HEK293 (cell line): ENCODE measurements at regions not wholly inside any gene's neighbourhood (a gene's known extent, or its start where the extent isn't known, plus 50 kb on each side); places are given as distances from the start of the nearest gene placed in this dataset.

Experiments
- CTCF ChIA-PET: fragments of 350-600 bp; formaldehyde crosslinking; extraction: SDS; loops from one replicate; lab custom pipeline; 2021; ENCODE audit warnings: antibody characterized with exemption; lab: Yijun Ruan, JAX
- POLR2A ChIA-PET: fragments of 300-600 bp; formaldehyde crosslinking; extraction: SDS; loops from one replicate; lab custom pipeline; 2020; ENCODE audit warnings: antibody characterized with exemption, inconsistent platforms; lab: Yijun Ruan, JAX
- H3K27ac ChIP-seq: fragments of 200-500 bp; sonication (Bioruptor generic); 2 replicates; pipeline ENCODE4 v1.5.1; 2014; ENCODE audit warnings: low read depth, low read length, control low read depth, inconsistent platforms; ENCODE audit errors: extremely low read depth
- H3K36me3 ChIP-seq, 2 experiments: fragments of 200-500 bp in 1 of 2; sonication (Bioruptor generic) in 1 of 2; 1 replicate in 1 of 2; 2 replicates in 1 of 2; pipeline ENCODE4 v1.5.1; 2014 to 2017; ENCODE audit warnings: inconsistent platforms in 2 of 2, low read length in 2 of 2; ENCODE audit not compliant: control insufficient read depth in 2 of 2, insufficient read depth in 1 of 2
- H3K4me1 ChIP-seq: fragments of 200-500 bp; sonication (Bioruptor generic); 2 replicates; pipeline ENCODE4 v1.5.1; 2014; ENCODE audit warnings: mild to moderate bottlenecking, low read length, inconsistent platforms; ENCODE audit not compliant: control insufficient read depth, insufficient read depth
- H3K4me3 ChIP-seq: 2 replicates; pipeline ENCODE4 v1.5.1; 2011; ENCODE audit warnings: low read depth, mild to moderate bottlenecking, control low read depth, low read length, moderate library complexity
- H3K9me3 ChIP-seq: fragments of 200-500 bp; sonication (Bioruptor generic); 2 replicates; pipeline ENCODE4 v1.5.1; 2014; ENCODE audit warnings: low read depth, low read length, inconsistent platforms; ENCODE audit not compliant: control insufficient read depth, insufficient read depth
- IKZF3 ChIP-seq: fragments of 450-650 bp; IDR thresholded peaks from 2 replicates; pipeline ENCODE4 v1.5.0; 2018; ENCODE audit warnings: missing biosample characterization, mild to moderate bottlenecking, missing genetic modification characterization, moderate library complexity
- INSM2 ChIP-seq: fragments of 450-650 bp; formaldehyde crosslinking; IDR thresholded peaks from 2 replicates; pipeline ENCODE4 v1.5.1; 2016; ENCODE audit warnings: missing biosample characterization, missing genetic modification characterization
- ZBTB17 ChIP-seq: fragments of 450-650 bp; formaldehyde crosslinking; IDR thresholded peaks from 2 replicates; pipeline ENCODE4 v1.5.1; 2016; ENCODE audit warnings: missing biosample characterization, missing genetic modification characterization
- ZBTB21 ChIP-seq: fragments of 450-650 bp; formaldehyde crosslinking; IDR thresholded peaks from 2 replicates; pipeline ENCODE4 v1.5.1; 2017; ENCODE audit warnings: missing biosample characterization, missing genetic modification characterization
- ZNF114 ChIP-seq: fragments of 450-650 bp; formaldehyde crosslinking; IDR thresholded peaks from 2 replicates; pipeline ENCODE4 v1.5.0; 2017; ENCODE audit warnings: missing biosample characterization, missing genetic modification characterization
- ZNF121 ChIP-seq: fragments of 450-650 bp; formaldehyde crosslinking; IDR thresholded peaks from 2 replicates; pipeline ENCODE4 v1.5.1; 2016; ENCODE audit warnings: missing biosample characterization, missing genetic modification characterization
- ZNF16 ChIP-seq: fragments of 450-650 bp; formaldehyde crosslinking; IDR thresholded peaks from 2 replicates; pipeline ENCODE4 v1.5.1; 2016; ENCODE audit warnings: low read depth, missing biosample characterization, missing genetic modification characterization
- ZNF184 ChIP-seq: fragments of 450-650 bp; IDR thresholded peaks from 2 replicates; pipeline ENCODE4 v1.5.1; 2018; ENCODE audit warnings: missing biosample characterization, mild to moderate bottlenecking, missing genetic modification characterization
- ZNF266 ChIP-seq: fragments of 450-650 bp; formaldehyde crosslinking; IDR thresholded peaks from 2 replicates; pipeline ENCODE4 v1.5.1; 2016; ENCODE audit warnings: missing biosample characterization, missing genetic modification characterization, low read depth
- ZNF274 ChIP-seq, 2 experiments: fragments of 200-500 bp in 1 of 2; fragments of 450-650 bp in 1 of 2; sonication (Bioruptor generic) in 1 of 2; formaldehyde crosslinking in 1 of 2; IDR thresholded peaks; 2 replicates each; pipeline versions ENCODE4 v1.5.1 to v1.6.1; 2014 to 2016; ENCODE audit warnings: borderline replicate concordance in 1 of 2, inconsistent platforms in 1 of 2, low read length in 1 of 2, missing biosample characterization in 1 of 2, missing genetic modification characterization in 1 of 2
- ZNF302 ChIP-seq: fragments of 450-650 bp; formaldehyde crosslinking; IDR thresholded peaks from 2 replicates; pipeline ENCODE4 v1.5.1; 2016; ENCODE audit warnings: missing biosample characterization, missing genetic modification characterization, low read depth
- ZNF354C ChIP-seq: fragments of 450-650 bp; formaldehyde crosslinking; IDR thresholded peaks from 2 replicates; pipeline ENCODE4 v1.5.1; 2016; ENCODE audit warnings: missing biosample characterization, missing genetic modification characterization, low read depth, borderline replicate concordance
- ZNF404 ChIP-seq: fragments of 450-650 bp; formaldehyde crosslinking; IDR thresholded peaks from 2 replicates; pipeline ENCODE4 v1.5.1; 2017; ENCODE audit warnings: missing biosample characterization, missing genetic modification characterization
- ZNF423 ChIP-seq: fragments of 450-650 bp; formaldehyde crosslinking; IDR thresholded peaks from 2 replicates; pipeline ENCODE4 v1.5.1; 2016; ENCODE audit warnings: missing biosample characterization, missing genetic modification characterization
- ZNF433 ChIP-seq: fragments of 450-650 bp; formaldehyde crosslinking; IDR thresholded peaks from 2 replicates; pipeline ENCODE4 v1.5.1; 2016; ENCODE audit warnings: missing biosample characterization, missing genetic modification characterization, low read depth
- ZNF48 ChIP-seq: fragments of 450-650 bp; formaldehyde crosslinking; IDR thresholded peaks from 2 replicates; pipeline ENCODE4 v1.5.1; 2016; ENCODE audit warnings: missing biosample characterization, missing genetic modification characterization
- ZNF510 ChIP-seq: fragments of 450-650 bp; formaldehyde crosslinking; IDR thresholded peaks from 2 replicates; pipeline ENCODE4 v1.5.1; 2018; ENCODE audit warnings: mild to moderate bottlenecking, missing genetic modification characterization, missing biosample characterization; ENCODE audit not compliant: insufficient replicate concordance
- ZNF704 ChIP-seq: fragments of 450-650 bp; formaldehyde crosslinking; IDR thresholded peaks from 2 replicates; pipeline ENCODE4 v1.5.1; 2016; ENCODE audit warnings: missing biosample characterization, missing genetic modification characterization
- ZNF747 ChIP-seq: fragments of 450-650 bp; formaldehyde crosslinking; IDR thresholded peaks from 2 replicates; pipeline ENCODE4 v1.5.1; 2016; ENCODE audit warnings: missing biosample characterization, missing genetic modification characterization
- ZNF76 ChIP-seq: fragments of 450-650 bp; formaldehyde crosslinking; IDR thresholded peaks from 2 replicates; pipeline ENCODE4; 2016; ENCODE audit warnings: low read depth, missing biosample characterization, missing genetic modification characterization, borderline replicate concordance
- ZSCAN23 ChIP-seq: fragments of 450-650 bp; formaldehyde crosslinking; IDR thresholded peaks from 2 replicates; pipeline ENCODE4 v1.5.1; 2016; ENCODE audit warnings: missing biosample characterization, missing genetic modification characterization
- TF ChIP-seq, protein P1 (sequence below): fragments of 450-650 bp; formaldehyde crosslinking; IDR thresholded peaks from 2 replicates; pipeline ENCODE4 v1.5.1; 2016; ENCODE audit warnings: missing biosample characterization, missing genetic modification characterization
- TF ChIP-seq, protein P2 (sequence below): fragments of 450-650 bp; formaldehyde crosslinking; IDR thresholded peaks from 2 replicates; pipeline ENCODE4 v1.5.1; 2016; ENCODE audit warnings: missing biosample characterization, missing genetic modification characterization
- TF ChIP-seq, protein P3 (sequence below): fragments of 450-650 bp; formaldehyde crosslinking; IDR thresholded peaks from 2 replicates; pipeline ENCODE4 v1.5.1; 2016; ENCODE audit warnings: missing biosample characterization, missing genetic modification characterization
- TF ChIP-seq, protein P4 (sequence below): fragments of 450-650 bp; formaldehyde crosslinking; IDR thresholded peaks from 2 replicates; pipeline ENCODE4 v1.5.1; 2016; ENCODE audit warnings: missing biosample characterization, missing genetic modification characterization
- TF ChIP-seq, protein P5 (sequence below): fragments of 450-650 bp; formaldehyde crosslinking; IDR thresholded peaks from 2 replicates; pipeline ENCODE4 v1.5.1; 2016; ENCODE audit warnings: missing biosample characterization, missing genetic modification characterization, low read depth

DNA sequence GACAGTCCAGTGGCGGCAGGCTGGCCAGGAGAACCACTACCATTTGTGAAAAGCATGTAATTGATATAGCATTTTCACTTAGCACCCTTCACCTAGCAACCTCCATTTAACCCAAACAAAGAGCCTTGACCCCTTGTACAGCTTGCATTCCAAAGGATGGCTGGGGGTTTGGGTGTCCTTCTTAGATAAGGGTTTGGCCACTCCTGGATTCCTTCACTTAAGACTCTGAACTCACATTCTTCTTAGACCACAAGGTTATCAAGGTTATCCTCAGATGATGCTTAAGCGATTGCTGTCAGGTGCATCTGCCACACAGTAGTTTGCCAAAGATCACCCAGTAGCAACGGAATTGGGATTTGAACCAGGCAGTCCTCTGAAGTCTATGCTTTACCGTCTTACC, 102.8 kb downstream of the ZNF664 start (continued):
- TF ChIP-seq, protein P1, sequence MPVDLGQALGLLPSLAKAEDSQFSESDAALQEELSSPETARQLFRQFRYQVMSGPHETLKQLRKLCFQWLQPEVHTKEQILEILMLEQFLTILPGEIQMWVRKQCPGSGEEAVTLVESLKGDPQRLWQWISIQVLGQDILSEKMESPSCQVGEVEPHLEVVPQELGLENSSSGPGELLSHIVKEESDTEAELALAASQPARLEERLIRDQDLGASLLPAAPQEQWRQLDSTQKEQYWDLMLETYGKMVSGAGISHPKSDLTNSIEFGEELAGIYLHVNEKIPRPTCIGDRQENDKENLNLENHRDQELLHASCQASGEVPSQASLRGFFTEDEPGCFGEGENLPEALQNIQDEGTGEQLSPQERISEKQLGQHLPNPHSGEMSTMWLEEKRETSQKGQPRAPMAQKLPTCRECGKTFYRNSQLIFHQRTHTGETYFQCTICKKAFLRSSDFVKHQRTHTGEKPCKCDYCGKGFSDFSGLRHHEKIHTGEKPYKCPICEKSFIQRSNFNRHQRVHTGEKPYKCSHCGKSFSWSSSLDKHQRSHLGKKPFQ (tag by site-specific recombination), result no peak
- TF ChIP-seq, protein P2, sequence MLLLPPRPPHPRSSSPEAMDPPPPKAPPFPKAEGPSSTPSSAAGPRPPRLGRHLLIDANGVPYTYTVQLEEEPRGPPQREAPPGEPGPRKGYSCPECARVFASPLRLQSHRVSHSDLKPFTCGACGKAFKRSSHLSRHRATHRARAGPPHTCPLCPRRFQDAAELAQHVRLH (tag by site-specific recombination), result no peak
- TF ChIP-seq, protein P3, sequence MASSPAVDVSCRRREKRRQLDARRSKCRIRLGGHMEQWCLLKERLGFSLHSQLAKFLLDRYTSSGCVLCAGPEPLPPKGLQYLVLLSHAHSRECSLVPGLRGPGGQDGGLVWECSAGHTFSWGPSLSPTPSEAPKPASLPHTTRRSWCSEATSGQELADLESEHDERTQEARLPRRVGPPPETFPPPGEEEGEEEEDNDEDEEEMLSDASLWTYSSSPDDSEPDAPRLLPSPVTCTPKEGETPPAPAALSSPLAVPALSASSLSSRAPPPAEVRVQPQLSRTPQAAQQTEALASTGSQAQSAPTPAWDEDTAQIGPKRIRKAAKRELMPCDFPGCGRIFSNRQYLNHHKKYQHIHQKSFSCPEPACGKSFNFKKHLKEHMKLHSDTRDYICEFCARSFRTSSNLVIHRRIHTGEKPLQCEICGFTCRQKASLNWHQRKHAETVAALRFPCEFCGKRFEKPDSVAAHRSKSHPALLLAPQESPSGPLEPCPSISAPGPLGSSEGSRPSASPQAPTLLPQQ (tag by site-specific recombination), result no peak
- TF ChIP-seq ZNF354C (tag by site-specific recombination), result no peak
- TF ChIP-seq ZNF510 (tag by site-specific recombination), result no peak
- TF ChIP-seq ZNF433, result no peak

DNA sequence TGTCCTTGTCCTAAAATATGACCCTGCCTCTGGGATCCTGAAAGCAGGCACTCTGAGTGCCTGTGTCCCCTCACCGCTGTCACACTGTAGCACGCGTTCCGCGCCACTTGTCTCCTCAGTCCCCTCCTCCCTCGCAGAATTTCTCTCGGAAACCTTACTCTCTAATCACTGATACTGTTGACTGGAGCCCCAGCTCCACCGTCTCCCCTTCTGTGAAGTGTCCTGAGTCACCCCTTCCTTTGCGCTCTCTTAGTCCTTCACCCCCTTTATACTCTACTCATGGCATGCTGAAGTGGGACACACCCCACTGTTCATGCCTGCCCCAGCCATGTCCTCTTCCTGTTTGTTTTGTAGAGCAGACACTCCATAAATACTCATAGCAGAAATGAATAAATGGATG, 104.7 kb downstream of the ZNF664 start:
- no peaks in the 10 kb centered on the region for H3K36me3 ChIP-seq
- no peaks in the 10 kb centered on the region for H3K4me1 ChIP-seq
- H3K9me3 ChIP-seq, result no peaks in the 10 kb centered on the region
- POLR2A ChIA-PET, result no interaction called here
- H3K4me3 ChIP-seq, result no peak overlapping the region
- TF ChIP-seq IKZF3 (tag by site-specific recombination) (no peak), ZNF48 (tag by site-specific recombination) (no peak), ZNF404 (tag by site-specific recombination) (no peak), ZBTB17 (tag by site-specific recombination) (no peak), ZNF423 (tag by site-specific recombination) (no peak), ZNF76 (no peak), ZNF121 (tag by site-specific recombination) (no peak), ZNF274 (IDR thresholded peaks at IDR 0.05; ENCODE audit: low read length) (no peak), ZNF274 (tag by site-specific recombination; IDR thresholded peaks at IDR 0.05; ENCODE audit: borderline replicate concordance) (no peak), ZNF114 (tag by site-specific recombination) (no peak), ZNF16 (tag by site-specific recombination) (no peak), ZNF184 (no peak), ZBTB21 (tag by site-specific recombination) (no peak), INSM2 (tag by site-specific recombination) (no peak), ZNF302 (tag by site-specific recombination) (no peak), ZSCAN23 (tag by site-specific recombination) (no peak), ZNF266 (tag by site-specific recombination) (no peak), ZNF747 (tag by site-specific recombination) (no peak), ZNF704 (no peak)
- TF ChIP-seq, protein P4, sequence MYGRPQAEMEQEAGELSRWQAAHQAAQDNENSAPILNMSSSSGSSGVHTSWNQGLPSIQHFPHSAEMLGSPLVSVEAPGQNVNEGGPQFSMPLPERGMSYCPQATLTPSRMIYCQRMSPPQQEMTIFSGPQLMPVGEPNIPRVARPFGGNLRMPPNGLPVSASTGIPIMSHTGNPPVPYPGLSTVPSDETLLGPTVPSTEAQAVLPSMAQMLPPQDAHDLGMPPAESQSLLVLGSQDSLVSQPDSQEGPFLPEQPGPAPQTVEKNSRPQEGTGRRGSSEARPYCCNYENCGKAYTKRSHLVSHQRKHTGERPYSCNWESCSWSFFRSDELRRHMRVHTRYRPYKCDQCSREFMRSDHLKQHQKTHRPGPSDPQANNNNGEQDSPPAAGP (tag by site-specific recombination), result no peak
- TF ChIP-seq, protein P5, sequence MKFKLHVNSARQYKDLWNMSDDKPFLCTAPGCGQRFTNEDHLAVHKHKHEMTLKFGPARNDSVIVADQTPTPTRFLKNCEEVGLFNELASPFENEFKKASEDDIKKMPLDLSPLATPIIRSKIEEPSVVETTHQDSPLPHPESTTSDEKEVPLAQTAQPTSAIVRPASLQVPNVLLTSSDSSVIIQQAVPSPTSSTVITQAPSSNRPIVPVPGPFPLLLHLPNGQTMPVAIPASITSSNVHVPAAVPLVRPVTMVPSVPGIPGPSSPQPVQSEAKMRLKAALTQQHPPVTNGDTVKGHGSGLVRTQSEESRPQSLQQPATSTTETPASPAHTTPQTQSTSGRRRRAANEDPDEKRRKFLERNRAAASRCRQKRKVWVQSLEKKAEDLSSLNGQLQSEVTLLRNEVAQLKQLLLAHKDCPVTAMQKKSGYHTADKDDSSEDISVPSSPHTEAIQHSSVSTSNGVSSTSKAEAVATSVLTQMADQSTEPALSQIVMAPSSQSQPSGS (tag by site-specific recombination), result no peak
- TF ChIP-seq, all 188 proteins: peak for 0
- CTCF ChIA-PET, result no interaction called here
- no peak overlapping the region for H3K27ac ChIP-seq
